ENCODE measurements at regions not wholly inside any gene's neighbourhood (a gene's known extent, or its start where the extent isn't known, plus 50 kb on each side); places are given as distances from the start of the nearest gene placed in this dataset.
A peak's percentile ranks its signal among the peaks of the same experiment; 100 is the strongest.

GRCh38 chr20:4592316-4593148 is 93.7 kb upstream of the PRNP start:
- peak overlapping the region; percentile 48 for H3K9ac ChIP-seq (ENCODE audit: low read depth, low read length)
- H3K79me2 ChIP-seq (ENCODE audit: insufficient read depth, low read length): no peaks in the 10 kb centered on the region
- peaks cover 17% of the 10 kb centered on the region for H3K4me1 ChIP-seq (ENCODE audit: insufficient read depth, low read length)
- peaks cover 6% of the 10 kb centered on the region for H3K27me3 ChIP-seq (ENCODE audit: insufficient read depth, low read length, poor library complexity)
- H2AFZ ChIP-seq (ENCODE audit: low read depth, low read length): peak overlapping the region; percentile 72
- no peak overlapping the region for H3K27ac ChIP-seq (ENCODE audit: low read length)
- no peaks in the 10 kb centered on the region for H4K20me1 ChIP-seq (ENCODE audit: insufficient read depth, low read length)
- TF ChIP-seq, protein P1, sequence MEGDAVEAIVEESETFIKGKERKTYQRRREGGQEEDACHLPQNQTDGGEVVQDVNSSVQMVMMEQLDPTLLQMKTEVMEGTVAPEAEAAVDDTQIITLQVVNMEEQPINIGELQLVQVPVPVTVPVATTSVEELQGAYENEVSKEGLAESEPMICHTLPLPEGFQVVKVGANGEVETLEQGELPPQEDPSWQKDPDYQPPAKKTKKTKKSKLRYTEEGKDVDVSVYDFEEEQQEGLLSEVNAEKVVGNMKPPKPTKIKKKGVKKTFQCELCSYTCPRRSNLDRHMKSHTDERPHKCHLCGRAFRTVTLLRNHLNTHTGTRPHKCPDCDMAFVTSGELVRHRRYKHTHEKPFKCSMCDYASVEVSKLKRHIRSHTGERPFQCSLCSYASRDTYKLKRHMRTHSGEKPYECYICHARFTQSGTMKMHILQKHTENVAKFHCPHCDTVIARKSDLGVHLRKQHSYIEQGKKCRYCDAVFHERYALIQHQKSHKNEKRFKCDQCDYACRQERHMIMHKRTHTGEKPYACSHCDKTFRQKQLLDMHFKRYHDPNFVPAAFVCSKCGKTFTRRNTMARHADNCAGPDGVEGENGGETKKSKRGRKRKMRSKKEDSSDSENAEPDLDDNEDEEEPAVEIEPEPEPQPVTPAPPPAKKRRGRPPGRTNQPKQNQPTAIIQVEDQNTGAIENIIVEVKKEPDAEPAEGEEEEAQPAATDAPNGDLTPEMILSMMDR (IDR thresholded peaks at IDR 0.05; ENCODE audit: borderline replicate concordance, extremely low read depth, low read length, poor library complexity, severe bottlenecking): peak; percentile 97
- no peak for TF ChIP-seq EZH2 (IDR thresholded peaks at IDR 0.05; ENCODE audit: borderline replicate concordance, low read depth, low read length, severe bottlenecking)
- no peaks in the 10 kb centered on the region for H3K36me3 ChIP-seq (ENCODE audit: insufficient read depth, low read length)
- DNase-seq (peak; percentile 85), ATAC-seq (ENCODE audit: insufficient read depth, low read depth) (peak; percentile 90)
- H3K9me3 ChIP-seq (ENCODE audit: insufficient read depth, low read length, severe bottlenecking): no peaks in the 10 kb centered on the region
- H3K4me3 ChIP-seq (ENCODE audit: low read depth in 1 of 2, low read length in 2 of 2): peak overlapping the region in 1 of 2 experiments; percentile 54; a peak in 3 of 4 replicates
- H3K4me2 ChIP-seq (ENCODE audit: insufficient read depth, low read length): peak overlapping the region; percentile 76

DNA sequence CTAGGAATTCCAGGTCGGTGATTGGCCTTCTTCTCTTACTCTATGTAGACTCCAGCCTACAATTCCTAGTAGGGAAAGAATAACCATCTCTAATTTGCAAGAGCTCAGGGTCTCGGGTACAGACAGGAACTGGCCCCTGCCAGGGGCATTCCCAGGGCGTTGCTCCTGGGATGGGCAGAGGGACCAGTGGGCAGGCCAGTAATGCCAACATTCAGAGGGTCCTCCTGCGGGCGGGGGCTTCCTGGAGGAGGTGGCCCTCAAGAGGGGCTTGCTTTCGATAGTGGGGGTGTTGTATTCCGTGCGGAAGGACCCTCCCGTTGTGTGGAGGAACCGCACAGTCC is 94.3 kb upstream of the PRNP start:
- Histone ChIP-seq H3K27ac (ENCODE audit: low read length) (no peak overlapping the region), H3K4me2 (ENCODE audit: insufficient read depth, low read length) (peak overlapping the region; percentile 76), H3K4me1 (ENCODE audit: insufficient read depth, low read length) (peaks cover 17% of the 10 kb centered on the region), H3K27me3 (ENCODE audit: insufficient read depth, low read length, poor library complexity) (peaks cover 6% of the 10 kb centered on the region), H4K20me1 (ENCODE audit: insufficient read depth, low read length) (no peaks in the 10 kb centered on the region), H3K4me3 (ENCODE audit: low read depth in 1 of 2, low read length in 2 of 2) (peak overlapping the region in 1 of 2 experiments; percentile 54; a peak in 2 of 4 replicates), H3K36me3 (ENCODE audit: insufficient read depth, low read length) (no peaks in the 10 kb centered on the region), H2AFZ (ENCODE audit: low read depth, low read length) (peak overlapping the region; percentile 72), H3K79me2 (ENCODE audit: insufficient read depth, low read length) (no peaks in the 10 kb centered on the region), H3K9me3 (ENCODE audit: insufficient read depth, low read length, severe bottlenecking) (no peaks in the 10 kb centered on the region), H3K9ac (ENCODE audit: low read depth, low read length) (no peak overlapping the region; the same call in 1 of the 2 replicates)
- no peak for DNase-seq
- TF ChIP-seq, protein P1 (IDR thresholded peaks at IDR 0.05; ENCODE audit: borderline replicate concordance, extremely low read depth, low read length, poor library complexity, severe bottlenecking): no peak
- TF ChIP-seq EZH2 (IDR thresholded peaks at IDR 0.05; ENCODE audit: borderline replicate concordance, low read depth, low read length, severe bottlenecking): no peak
- ATAC-seq (ENCODE audit: insufficient read depth, low read depth): no peak; the same call in 2 of the 3 replicates

GRCh38 chr20:4585758-4586157 is 100.5 kb upstream of the PRNP start:
- TF ChIP-seq, protein P1 (IDR thresholded peaks at IDR 0.05; ENCODE audit: borderline replicate concordance, extremely low read depth, low read length, poor library complexity, severe bottlenecking): no peak
- TF ChIP-seq EZH2 (IDR thresholded peaks at IDR 0.05; ENCODE audit: borderline replicate concordance, low read depth, low read length, severe bottlenecking): no peak
- no peak overlapping the region for H3K4me2 ChIP-seq (ENCODE audit: insufficient read depth, low read length)
- no peak for ATAC-seq (ENCODE audit: insufficient read depth, low read depth)

More at GRCh38 chr20:4585758-4586157, 100.5 kb upstream of the PRNP start:
- no peak overlapping the region for H3K27ac ChIP-seq (ENCODE audit: low read length)
- no peaks in the 10 kb centered on the region for H3K4me1 ChIP-seq (ENCODE audit: insufficient read depth, low read length)
- no peak overlapping the region for H3K9ac ChIP-seq (ENCODE audit: low read depth, low read length)
- peaks cover 7% of the 10 kb centered on the region for H3K27me3 ChIP-seq (ENCODE audit: insufficient read depth, low read length, poor library complexity)
- no peaks in the 10 kb centered on the region for H4K20me1 ChIP-seq (ENCODE audit: insufficient read depth, low read length)
- H3K4me3 ChIP-seq (ENCODE audit: low read depth in 1 of 2, low read length in 2 of 2): no peak overlapping the region
- no peak for DNase-seq
- H2AFZ ChIP-seq (ENCODE audit: low read depth, low read length): no peak overlapping the region
- no peaks in the 10 kb centered on the region for H3K36me3 ChIP-seq (ENCODE audit: insufficient read depth, low read length)
- H3K79me2 ChIP-seq (ENCODE audit: insufficient read depth, low read length): no peaks in the 10 kb centered on the region
- H3K9me3 ChIP-seq (ENCODE audit: insufficient read depth, low read length, severe bottlenecking): no peaks in the 10 kb centered on the region

Measured in DND-41 (cell line).